ENCODE measurements at regions not wholly inside any gene's neighbourhood (a gene's known extent, or its start where the extent isn't known, plus 50 kb on each side); places are given as distances from the start of the nearest gene placed in this dataset.

DNA sequence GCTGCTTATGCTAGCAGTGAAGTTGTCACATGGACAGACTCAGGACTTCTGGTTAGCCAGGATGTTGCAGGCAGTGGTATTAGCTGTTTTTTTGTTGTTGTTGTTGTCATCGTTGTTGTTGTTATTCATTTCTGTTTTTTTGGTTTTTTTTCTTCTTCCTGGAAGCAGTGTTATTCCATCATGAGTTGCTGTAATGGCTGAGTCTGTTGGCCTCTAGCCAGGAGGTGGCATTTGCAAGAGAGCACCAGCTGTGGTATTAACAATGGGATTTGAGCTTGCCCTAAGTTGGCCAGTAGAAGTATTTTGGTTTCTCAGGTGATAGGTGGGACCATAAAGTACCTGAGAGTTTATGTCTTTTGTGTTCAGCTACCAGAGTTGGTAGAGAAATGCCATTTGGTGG lies 561.1 kb downstream of the KCTD16 start:
- TF ChIP-seq EZH2 (IDR thresholded peaks at IDR 0.05; ENCODE audit: insufficient read depth, poor library complexity, severe bottlenecking) (no peak), EZH2phosphoT487 (IDR thresholded peaks at IDR 0.05; ENCODE audit: insufficient read depth, low read depth) (no peak)
